ENCODE measurements at regions not wholly inside any gene's neighbourhood (a gene's known extent, or its start where the extent isn't known, plus 50 kb on each side); places are given as distances from the start of the nearest gene placed in this dataset.

DNA sequence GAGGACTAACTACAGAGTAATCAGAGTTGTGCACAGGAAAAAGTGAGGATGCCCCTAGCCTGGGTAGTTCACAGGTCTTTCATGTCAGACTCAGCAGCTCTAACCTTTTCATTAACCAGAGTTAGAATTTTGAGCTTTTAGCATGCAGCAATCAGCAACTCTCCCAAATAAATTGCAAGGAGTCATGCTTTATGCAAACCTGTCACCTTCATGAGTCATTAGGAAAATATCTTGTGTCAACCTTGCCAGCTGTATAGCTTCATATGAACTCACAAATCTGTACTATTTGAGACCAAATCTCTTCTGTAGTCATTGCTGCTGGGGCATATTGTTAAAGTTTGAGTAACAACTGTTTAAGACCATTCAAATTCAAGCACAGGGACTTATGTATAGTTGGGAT, 382.3 kb upstream of the NT5C1B start:
- no peak for TF ChIP-seq POLR2A (IDR thresholded peaks at IDR 0.05)
- TF ChIP-seq, protein P1, sequence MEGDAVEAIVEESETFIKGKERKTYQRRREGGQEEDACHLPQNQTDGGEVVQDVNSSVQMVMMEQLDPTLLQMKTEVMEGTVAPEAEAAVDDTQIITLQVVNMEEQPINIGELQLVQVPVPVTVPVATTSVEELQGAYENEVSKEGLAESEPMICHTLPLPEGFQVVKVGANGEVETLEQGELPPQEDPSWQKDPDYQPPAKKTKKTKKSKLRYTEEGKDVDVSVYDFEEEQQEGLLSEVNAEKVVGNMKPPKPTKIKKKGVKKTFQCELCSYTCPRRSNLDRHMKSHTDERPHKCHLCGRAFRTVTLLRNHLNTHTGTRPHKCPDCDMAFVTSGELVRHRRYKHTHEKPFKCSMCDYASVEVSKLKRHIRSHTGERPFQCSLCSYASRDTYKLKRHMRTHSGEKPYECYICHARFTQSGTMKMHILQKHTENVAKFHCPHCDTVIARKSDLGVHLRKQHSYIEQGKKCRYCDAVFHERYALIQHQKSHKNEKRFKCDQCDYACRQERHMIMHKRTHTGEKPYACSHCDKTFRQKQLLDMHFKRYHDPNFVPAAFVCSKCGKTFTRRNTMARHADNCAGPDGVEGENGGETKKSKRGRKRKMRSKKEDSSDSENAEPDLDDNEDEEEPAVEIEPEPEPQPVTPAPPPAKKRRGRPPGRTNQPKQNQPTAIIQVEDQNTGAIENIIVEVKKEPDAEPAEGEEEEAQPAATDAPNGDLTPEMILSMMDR (IDR thresholded peaks at IDR 0.05), result no peak
